GM12878 (cell line): ENCODE measurements at regions not wholly inside any gene's neighbourhood (a gene's known extent, or its start where the extent isn't known, plus 50 kb on each side); places are given as distances from the start of the nearest gene placed in this dataset.

Experiments
- ATAC-seq: fragments of 200-7000 bp; cut with Tn5 transposase; 3 replicates; pipeline ENCODE4 v1.9.1; 2020; ENCODE audit warnings: mild to moderate bottlenecking, moderate library complexity
- BruUV-seq: library from RNA; stranded (reverse); fragments of 400-500 nt; replicated peaks from 2 replicates; lab custom pipeline; 2021; lab: Mats Ljungman, UMichigan
- CTCF ChIA-PET: fragments of 300-600 bp; sonication (Branson Sonifier 250); formaldehyde crosslinking; extraction: SDS; loops from one replicate; lab custom pipeline; 2021; ENCODE audit warnings: inconsistent platforms; lab: Yijun Ruan, JAX
- POLR2A ChIA-PET: fragments of 350-600 bp; formaldehyde crosslinking; extraction: SDS; loops from one replicate; lab custom pipeline; 2021; ENCODE audit warnings: inconsistent platforms; lab: Charles Lee
- RAD21 ChIA-PET: fragments of 300-600 bp; sonication (Branson Sonifier 250); formaldehyde crosslinking; loops from one replicate; lab custom pipeline; 2023; ENCODE audit warnings: antibody characterized with exemption; ENCODE audit not compliant: unreplicated experiment; lab: Charles Lee
- SMC1A ChIA-PET: fragments of 300-600 bp; sonication (Branson Sonifier 250); formaldehyde crosslinking; loops from one replicate; lab custom pipeline; 2023; ENCODE audit not compliant: unreplicated experiment, uncharacterized antibody; lab: Charles Lee
- DNase-seq: peaks from one replicate; pipeline ENCODE4 v3.0.0-alpha.2; 2011; ENCODE audit warnings: low read depth, low spot score
- FAIRE-seq: peaks from 3 replicates; lab custom pipeline; 2011; peaks lifted over from hg19 to GRCh38; lab: Jason Lieb, UNC
- H2AFZ ChIP-seq: 2 replicates; pipeline ENCODE4 v1.6.0; 2011; ENCODE audit warnings: low read depth, low read length, control low read depth; ENCODE audit not compliant: control insufficient read depth
- H3K27ac ChIP-seq: 2 replicates; pipeline ENCODE4 v1.5.1; 2011; ENCODE audit warnings: control low read depth; ENCODE audit not compliant: control insufficient read depth, insufficient read depth
- H3K27me3 ChIP-seq, 2 experiments: replicated peaks in 1 of 2; 2 replicates each; pipeline versions ENCODE4 v1.6.0 to v1.6.1; 2011; ENCODE audit warnings: low read length in 1 of 2; ENCODE audit not compliant: control insufficient read depth in 2 of 2, insufficient read depth in 2 of 2
- H3K36me3 ChIP-seq, 2 experiments: 2 replicates each; pipeline ENCODE4 v1.5.1; 2011; ENCODE audit warnings: low read length in 1 of 2; ENCODE audit not compliant: control insufficient read depth in 2 of 2, insufficient read depth in 2 of 2
- H3K4me1 ChIP-seq: 2 replicates; pipeline ENCODE4 v1.6.1; 2011; ENCODE audit warnings: mild to moderate bottlenecking, low read length, moderate library complexity, mixed read lengths; ENCODE audit not compliant: control insufficient read depth, insufficient read depth
- H3K4me2 ChIP-seq: 2 replicates; pipeline ENCODE4 v1.6.0; 2011; ENCODE audit warnings: control low read depth; ENCODE audit not compliant: control insufficient read depth, insufficient read depth
- H3K4me3 ChIP-seq: fragments of 200-600 bp; sonication (generic); 2 replicates; pipeline ENCODE4 v1.5.1; 2016
- H3K79me2 ChIP-seq: 2 replicates; pipeline ENCODE4 v1.6.0; 2011; ENCODE audit warnings: low read length; ENCODE audit not compliant: control insufficient read depth, insufficient read depth
- H3K9ac ChIP-seq: 2 replicates; pipeline ENCODE4 v1.8.0; 2011; ENCODE audit warnings: low read length, control low read depth, mixed read lengths; ENCODE audit not compliant: control insufficient read depth, insufficient read depth
- H3K9me3 ChIP-seq: replicated peaks from 3 replicates; pipeline ENCODE4 v1.5.1; 2011; ENCODE audit warnings: mild to moderate bottlenecking, low read length; ENCODE audit not compliant: control insufficient read depth, insufficient read depth
- H4K20me1 ChIP-seq: 2 replicates; pipeline ENCODE4 v1.6.0; 2011; ENCODE audit not compliant: control insufficient read depth, insufficient read depth
- E2F8 ChIP-seq: fragments of 450-650 bp; IDR thresholded peaks from 2 replicates; pipeline ENCODE4 v1.6.1; 2018; ENCODE audit warnings: mild to moderate bottlenecking, low read depth, moderate library complexity; ENCODE audit not compliant: partially characterized antibody
- NFXL1 ChIP-seq: fragments of 450-650 bp; IDR thresholded peaks from 2 replicates; pipeline ENCODE4 v1.6.1; 2017; ENCODE audit warnings: antibody characterized with exemption, mild to moderate bottlenecking, borderline replicate concordance
- NKRF ChIP-seq: fragments of 450-650 bp; conservative IDR thresholded peaks from 2 replicates; pipeline ENCODE4 v1.6.1; 2017; ENCODE audit warnings: mild to moderate bottlenecking, moderate library complexity
- PAX5 ChIP-seq: IDR thresholded peaks from 2 replicates; pipeline ENCODE4 v1.6.1; 2011; ENCODE audit warnings: low read depth, low read length, borderline replicate concordance
- SPI1 ChIP-seq: IDR thresholded peaks from 2 replicates; pipeline ENCODE4 v1.6.1; 2011; ENCODE audit warnings: low read depth, mild to moderate bottlenecking, low read length, moderate library complexity, borderline replicate concordance; ENCODE audit not compliant: insufficient read depth
- SRF ChIP-seq, 2 experiments: IDR thresholded peaks; 2 replicates each; pipeline ENCODE4 v1.6.1; 2011; ENCODE audit warnings: low read depth in 2 of 2, low read length in 2 of 2, mild to moderate bottlenecking in 1 of 2, moderate library complexity in 1 of 2
- YBX1 ChIP-seq: fragments of 450-650 bp; IDR thresholded peaks from 2 replicates; pipeline ENCODE4 v1.6.1; 2016; ENCODE audit warnings: antibody characterized with exemption
- ZNF274 ChIP-seq: IDR thresholded peaks from one replicate; pipeline ENCODE4 v1.8.0; 2011; ENCODE audit not compliant: insufficient read length, insufficient read depth
- in situ Hi-C: fragments of 300-500 bp; cut with MboI; formaldehyde crosslinking; loops from 9 replicates; pipeline ENCODE4 v1.14.3; 2018; ENCODE audit warnings: mixed read lengths
- intact Hi-C: fragments of 100-400 bp; cut with micrococcal nuclease; formaldehyde crosslinking; loops from one replicate; pipeline ENCODE4 v1.14.2; 2022; ENCODE audit not compliant: unreplicated experiment
- TF ChIP-seq, protein P1 (sequence below): IDR thresholded peaks from 2 replicates; pipeline ENCODE4 v1.6.1; 2012; ENCODE audit warnings: improper control_type of control experiment, low read depth, low read length; ENCODE audit not compliant: insufficient replicate concordance
- TF ChIP-seq, protein P2 (sequence below): IDR thresholded peaks from 2 replicates; pipeline ENCODE4 v1.6.1; 2012; ENCODE audit warnings: low read depth, low read length, improper control_type of control experiment

DNA sequence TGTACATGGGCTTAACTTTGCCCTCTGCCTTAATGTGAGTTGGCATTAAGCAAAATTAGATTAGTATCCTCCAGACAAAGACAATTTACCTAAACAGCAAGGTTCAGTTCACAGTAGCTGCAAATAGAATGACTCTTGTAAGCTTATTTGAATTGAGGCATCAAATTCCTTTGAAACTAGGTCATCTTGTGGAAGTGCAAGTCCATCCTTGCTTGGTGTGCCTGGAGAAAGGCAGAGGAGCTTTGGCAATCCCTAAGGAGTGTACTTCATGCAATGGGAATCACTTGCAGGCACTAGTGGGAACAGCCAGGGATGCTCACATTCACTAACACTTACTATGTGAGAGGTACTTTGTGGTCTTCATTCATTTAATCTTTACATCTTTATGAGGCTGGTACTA lies 118.3 kb downstream of the DRD1 start:
- Histone ChIP-seq H2AFZ (no peak overlapping the region), H3K4me1 (no peaks in the 10 kb centered on the region), H3K79me2 (no peaks in the 10 kb centered on the region), H3K9ac (no peak overlapping the region), H3K4me2 (no peak overlapping the region), H4K20me1 (no peaks in the 10 kb centered on the region), H3K4me3 (no peak overlapping the region), H3K36me3 (no peaks in the 10 kb centered on the region), H3K27ac (no peak overlapping the region), H3K9me3 (no peaks in the 10 kb centered on the region), H3K27me3 (no peaks in the 10 kb centered on the region; a peak in 1 of 4 replicates)
- RAD21 ChIA-PET: no interaction called here
- CTCF ChIA-PET: no interaction called here
- FAIRE-seq: no peak
- DNase-seq: no peak
- in situ Hi-C loops: no loop called here
- intact Hi-C loops: no loop called here
- POLR2A ChIA-PET: no interaction called here
- no peak for ATAC-seq
- no TSS peak for BruUV-seq
- SMC1A ChIA-PET: no interaction called here
- TF ChIP-seq SPI1 (no peak), E2F8 (no peak), PAX5 (no peak), SRF (IDR thresholded peaks at IDR 0.05; ENCODE audit: low read depth in 2 of 2, low read length in 2 of 2) (no peak), YBX1 (no peak), NKRF (no peak), ZNF274 (no peak), NFXL1 (no peak)
- TF ChIP-seq, protein P1, sequence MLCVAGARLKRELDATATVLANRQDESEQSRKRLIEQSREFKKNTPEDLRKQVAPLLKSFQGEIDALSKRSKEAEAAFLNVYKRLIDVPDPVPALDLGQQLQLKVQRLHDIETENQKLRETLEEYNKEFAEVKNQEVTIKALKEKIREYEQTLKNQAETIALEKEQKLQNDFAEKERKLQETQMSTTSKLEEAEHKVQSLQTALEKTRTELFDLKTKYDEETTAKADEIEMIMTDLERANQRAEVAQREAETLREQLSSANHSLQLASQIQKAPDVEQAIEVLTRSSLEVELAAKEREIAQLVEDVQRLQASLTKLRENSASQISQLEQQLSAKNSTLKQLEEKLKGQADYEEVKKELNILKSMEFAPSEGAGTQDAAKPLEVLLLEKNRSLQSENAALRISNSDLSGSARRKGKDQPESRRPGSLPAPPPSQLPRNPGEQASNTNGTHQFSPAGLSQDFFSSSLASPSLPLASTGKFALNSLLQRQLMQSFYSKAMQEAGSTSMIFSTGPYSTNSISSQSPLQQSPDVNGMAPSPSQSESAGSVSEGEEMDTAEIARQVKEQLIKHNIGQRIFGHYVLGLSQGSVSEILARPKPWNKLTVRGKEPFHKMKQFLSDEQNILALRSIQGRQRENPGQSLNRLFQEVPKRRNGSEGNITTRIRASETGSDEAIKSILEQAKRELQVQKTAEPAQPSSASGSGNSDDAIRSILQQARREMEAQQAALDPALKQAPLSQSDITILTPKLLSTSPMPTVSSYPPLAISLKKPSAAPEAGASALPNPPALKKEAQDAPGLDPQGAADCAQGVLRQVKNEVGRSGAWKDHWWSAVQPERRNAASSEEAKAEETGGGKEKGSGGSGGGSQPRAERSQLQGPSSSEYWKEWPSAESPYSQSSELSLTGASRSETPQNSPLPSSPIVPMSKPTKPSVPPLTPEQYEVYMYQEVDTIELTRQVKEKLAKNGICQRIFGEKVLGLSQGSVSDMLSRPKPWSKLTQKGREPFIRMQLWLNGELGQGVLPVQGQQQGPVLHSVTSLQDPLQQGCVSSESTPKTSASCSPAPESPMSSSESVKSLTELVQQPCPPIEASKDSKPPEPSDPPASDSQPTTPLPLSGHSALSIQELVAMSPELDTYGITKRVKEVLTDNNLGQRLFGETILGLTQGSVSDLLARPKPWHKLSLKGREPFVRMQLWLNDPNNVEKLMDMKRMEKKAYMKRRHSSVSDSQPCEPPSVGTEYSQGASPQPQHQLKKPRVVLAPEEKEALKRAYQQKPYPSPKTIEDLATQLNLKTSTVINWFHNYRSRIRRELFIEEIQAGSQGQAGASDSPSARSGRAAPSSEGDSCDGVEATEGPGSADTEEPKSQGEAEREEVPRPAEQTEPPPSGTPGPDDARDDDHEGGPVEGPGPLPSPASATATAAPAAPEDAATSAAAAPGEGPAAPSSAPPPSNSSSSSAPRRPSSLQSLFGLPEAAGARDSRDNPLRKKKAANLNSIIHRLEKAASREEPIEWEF: no peak
- TF ChIP-seq, protein P2, sequence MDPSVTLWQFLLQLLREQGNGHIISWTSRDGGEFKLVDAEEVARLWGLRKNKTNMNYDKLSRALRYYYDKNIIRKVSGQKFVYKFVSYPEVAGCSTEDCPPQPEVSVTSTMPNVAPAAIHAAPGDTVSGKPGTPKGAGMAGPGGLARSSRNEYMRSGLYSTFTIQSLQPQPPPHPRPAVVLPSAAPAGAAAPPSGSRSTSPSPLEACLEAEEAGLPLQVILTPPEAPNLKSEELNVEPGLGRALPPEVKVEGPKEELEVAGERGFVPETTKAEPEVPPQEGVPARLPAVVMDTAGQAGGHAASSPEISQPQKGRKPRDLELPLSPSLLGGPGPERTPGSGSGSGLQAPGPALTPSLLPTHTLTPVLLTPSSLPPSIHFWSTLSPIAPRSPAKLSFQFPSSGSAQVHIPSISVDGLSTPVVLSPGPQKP: no peak
